ENCODE measurements at regions not wholly inside any gene's neighbourhood (a gene's known extent, or its start where the extent isn't known, plus 50 kb on each side); places are given as distances from the start of the nearest gene placed in this dataset.

DNA sequence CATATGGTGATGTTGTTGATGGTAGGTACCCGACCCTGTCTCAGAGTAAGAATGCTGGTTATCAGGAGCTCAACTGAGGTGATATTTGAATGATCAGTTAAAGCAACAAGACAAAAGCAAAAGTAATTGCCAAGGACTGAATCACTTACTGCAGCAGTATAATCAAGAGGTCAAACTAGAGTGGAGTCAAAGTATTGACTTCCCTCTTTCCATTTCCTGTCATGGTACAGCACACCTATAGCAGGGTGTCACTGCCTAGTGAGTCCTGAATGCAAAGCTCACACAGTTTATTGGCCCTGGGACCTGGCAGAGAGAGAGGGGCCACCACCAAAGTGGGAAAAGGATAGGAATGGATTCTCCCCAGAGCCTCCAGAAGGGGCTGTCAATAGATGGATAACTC is 886.1 kb upstream of the SORCS1 start:
- TF ChIP-seq, protein P1, sequence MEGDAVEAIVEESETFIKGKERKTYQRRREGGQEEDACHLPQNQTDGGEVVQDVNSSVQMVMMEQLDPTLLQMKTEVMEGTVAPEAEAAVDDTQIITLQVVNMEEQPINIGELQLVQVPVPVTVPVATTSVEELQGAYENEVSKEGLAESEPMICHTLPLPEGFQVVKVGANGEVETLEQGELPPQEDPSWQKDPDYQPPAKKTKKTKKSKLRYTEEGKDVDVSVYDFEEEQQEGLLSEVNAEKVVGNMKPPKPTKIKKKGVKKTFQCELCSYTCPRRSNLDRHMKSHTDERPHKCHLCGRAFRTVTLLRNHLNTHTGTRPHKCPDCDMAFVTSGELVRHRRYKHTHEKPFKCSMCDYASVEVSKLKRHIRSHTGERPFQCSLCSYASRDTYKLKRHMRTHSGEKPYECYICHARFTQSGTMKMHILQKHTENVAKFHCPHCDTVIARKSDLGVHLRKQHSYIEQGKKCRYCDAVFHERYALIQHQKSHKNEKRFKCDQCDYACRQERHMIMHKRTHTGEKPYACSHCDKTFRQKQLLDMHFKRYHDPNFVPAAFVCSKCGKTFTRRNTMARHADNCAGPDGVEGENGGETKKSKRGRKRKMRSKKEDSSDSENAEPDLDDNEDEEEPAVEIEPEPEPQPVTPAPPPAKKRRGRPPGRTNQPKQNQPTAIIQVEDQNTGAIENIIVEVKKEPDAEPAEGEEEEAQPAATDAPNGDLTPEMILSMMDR (IDR thresholded peaks at IDR 0.05), result no peak
- TF ChIP-seq POLR2A (IDR thresholded peaks at IDR 0.05; ENCODE audit: low read length) (no peak), CBX2 (IDR thresholded peaks at IDR 0.05; ENCODE audit: borderline replicate concordance, low read depth) (no peak), HDAC2 (IDR thresholded peaks at IDR 0.05) (no peak), SMC3 (IDR thresholded peaks at IDR 0.05) (no peak), POLR2AphosphoS2 (conservative IDR thresholded peaks at IDR 0.05; ENCODE audit: low read length) (no peak), JUNB (IDR thresholded peaks at IDR 0.05) (no peak), ZSCAN20 (CRISPR knock-in tag; IDR thresholded peaks at IDR 0.05) (no peak), ZC3H11A (IDR thresholded peaks at IDR 0.05) (no peak), EP300 (IDR thresholded peaks at IDR 0.05) (no peak), MAFK (IDR thresholded peaks at IDR 0.05; ENCODE audit: partially characterized antibody) (no peak)
- TF ChIP-seq, protein P2, sequence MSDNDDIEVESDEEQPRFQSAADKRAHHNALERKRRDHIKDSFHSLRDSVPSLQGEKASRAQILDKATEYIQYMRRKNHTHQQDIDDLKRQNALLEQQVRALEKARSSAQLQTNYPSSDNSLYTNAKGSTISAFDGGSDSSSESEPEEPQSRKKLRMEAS (IDR thresholded peaks at IDR 0.05), result no peak
- TF ChIP-seq, protein P3, sequence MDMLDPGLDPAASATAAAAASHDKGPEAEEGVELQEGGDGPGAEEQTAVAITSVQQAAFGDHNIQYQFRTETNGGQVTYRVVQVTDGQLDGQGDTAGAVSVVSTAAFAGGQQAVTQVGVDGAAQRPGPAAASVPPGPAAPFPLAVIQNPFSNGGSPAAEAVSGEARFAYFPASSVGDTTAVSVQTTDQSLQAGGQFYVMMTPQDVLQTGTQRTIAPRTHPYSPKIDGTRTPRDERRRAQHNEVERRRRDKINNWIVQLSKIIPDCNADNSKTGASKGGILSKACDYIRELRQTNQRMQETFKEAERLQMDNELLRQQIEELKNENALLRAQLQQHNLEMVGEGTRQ (IDR thresholded peaks at IDR 0.05), result no peak
- TF ChIP-seq, protein P4, sequence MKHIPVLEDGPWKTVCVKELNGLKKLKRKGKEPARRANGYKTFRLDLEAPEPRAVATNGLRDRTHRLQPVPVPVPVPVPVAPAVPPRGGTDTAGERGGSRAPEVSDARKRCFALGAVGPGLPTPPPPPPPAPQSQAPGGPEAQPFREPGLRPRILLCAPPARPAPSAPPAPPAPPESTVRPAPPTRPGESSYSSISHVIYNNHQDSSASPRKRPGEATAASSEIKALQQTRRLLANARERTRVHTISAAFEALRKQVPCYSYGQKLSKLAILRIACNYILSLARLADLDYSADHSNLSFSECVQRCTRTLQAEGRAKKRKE (CRISPR knock-in tag; IDR thresholded peaks at IDR 0.05; ENCODE audit: low read depth), result no peak
